H54 (cell line): ENCODE measurements at regions not wholly inside any gene's neighbourhood (a gene's known extent, or its start where the extent isn't known, plus 50 kb on each side); places are given as distances from the start of the nearest gene placed in this dataset.
"Not testable (repeated sequence)": the region's sequence is repeated elsewhere in the genome, so short reads cannot be mapped to it uniquely, and the experiment has no call there.

Source experiments
- DNase-seq: peaks from one replicate; pipeline ENCODE4 v3.0.0; 2011; ENCODE audit warnings: low spot score, mixed read lengths; ENCODE audit not compliant: insufficient read length
- FAIRE-seq: peaks from 3 replicates; lab custom pipeline; 2011; peaks lifted over from hg19 to GRCh38; lab: Jason Lieb, UNC
- POLR2A ChIP-seq: IDR thresholded peaks from 2 replicates; pipeline ENCODE4 v1.6.1; 2011; ENCODE audit warnings: low read depth, mild to moderate bottlenecking, low read length

DNA sequence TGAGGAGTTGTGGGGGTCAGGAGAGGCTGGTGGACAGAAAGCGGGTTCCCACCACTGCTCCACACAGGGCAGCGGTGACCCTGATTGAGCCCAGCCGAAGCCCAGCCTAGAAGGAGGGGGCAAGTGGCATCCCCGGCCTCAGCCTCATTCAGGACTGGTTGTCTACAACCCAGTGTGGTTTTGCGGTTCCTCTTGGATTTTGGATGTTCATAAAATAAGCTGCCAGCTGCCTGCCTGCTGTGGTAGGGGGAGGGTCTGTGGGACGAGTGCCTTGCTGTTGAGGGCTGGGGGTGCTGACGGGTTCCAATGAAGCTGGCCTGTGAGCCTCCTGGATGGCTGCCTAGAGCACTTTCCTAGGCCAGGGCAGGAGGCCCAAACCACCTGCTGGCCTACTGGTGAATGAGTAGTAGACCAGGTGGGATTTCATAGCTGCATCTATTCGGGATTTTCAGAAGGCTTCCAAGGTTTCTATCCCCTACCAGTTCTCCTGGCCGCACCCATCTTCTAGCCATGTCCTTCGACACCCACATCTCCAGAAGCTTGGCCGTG is 102.4 kb downstream of the NDFIP1 start:
- FAIRE-seq = no peak
- DNase-seq = no peak
- TF ChIP-seq POLR2A = no peak

- DNase-seq (no peak), FAIRE-seq (no peak)
- TF ChIP-seq POLR2A = no peak
These were observed 101.4 kb downstream of the NDFIP1 start for GRCh38 chr5:142210011-142210410.

DNA sequence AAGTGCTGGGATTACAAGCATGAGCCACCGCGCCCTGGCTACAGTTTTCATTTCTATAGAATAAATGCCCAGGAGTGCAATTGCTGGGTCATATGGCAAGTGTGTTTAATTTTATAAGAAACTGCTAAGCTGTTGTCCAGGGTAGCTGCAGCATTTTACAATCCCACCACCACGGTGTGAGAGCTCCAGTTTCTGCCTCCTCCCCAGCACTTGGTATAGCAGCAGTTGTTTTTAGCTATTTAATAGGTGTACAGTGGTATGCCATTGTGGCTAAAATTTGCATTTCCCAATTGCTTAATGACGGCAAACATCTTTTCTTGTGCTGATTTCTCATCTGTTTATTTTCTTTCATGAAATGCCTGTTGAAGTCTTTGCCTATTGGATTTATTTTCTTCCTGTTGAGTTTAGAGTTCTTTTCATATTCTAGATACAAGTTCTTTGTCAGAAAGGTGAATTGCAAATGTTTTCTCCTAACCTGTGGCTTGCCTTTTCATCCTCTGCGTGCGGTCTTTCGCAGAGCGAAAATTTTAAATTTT is 100.3 kb downstream of the NDFIP1 start:
- FAIRE-seq (no peak), DNase-seq (no peak)
- no peak for TF ChIP-seq POLR2A

- DNase-seq, FAIRE-seq: not testable (repeated sequence)
These were observed 99.7 kb downstream of the NDFIP1 start for GRCh38 chr5:142208244-142208643.

DNA sequence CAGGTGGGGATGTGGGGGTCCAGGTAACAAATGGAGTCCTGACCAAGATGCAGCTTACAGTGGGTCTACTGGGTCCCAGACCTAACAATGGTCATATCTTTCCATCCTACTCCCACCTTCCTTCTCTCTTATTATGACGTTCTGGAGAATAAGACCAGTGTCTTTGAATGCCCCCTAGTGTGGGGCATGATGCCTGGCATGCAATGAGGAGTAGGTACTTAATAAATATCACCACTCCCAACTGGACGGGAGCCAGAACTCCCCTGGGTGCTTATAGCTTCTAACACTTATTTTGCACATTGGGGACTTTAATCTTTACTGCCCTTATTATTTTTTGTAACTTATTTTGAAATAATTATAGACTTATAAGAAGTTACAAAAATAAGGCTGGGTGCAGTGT is 98.2 kb downstream of the NDFIP1 start:
- DNase-seq = no peak
- FAIRE-seq = no peak
- no peak for TF ChIP-seq POLR2A

DNA sequence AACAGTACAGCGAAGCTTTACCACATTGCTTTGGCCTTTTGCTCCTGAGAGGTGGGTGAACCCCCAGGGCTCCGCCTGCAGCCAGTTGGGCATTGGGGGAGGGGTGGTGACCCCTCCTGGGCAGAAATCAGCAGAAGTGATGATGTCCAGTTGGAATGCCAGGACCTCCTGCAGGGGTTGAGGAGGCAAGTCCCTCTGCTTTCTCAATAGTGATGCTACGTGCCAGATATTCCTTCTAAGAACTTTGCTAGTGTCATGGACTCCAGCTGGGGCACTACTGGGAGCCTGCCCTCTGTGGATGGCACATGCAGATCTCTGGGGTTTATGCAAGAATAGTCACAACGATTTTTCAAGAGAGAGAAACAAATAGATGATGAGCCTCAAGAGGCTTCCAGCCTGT is 95.6 kb downstream of the NDFIP1 start:
- TF ChIP-seq POLR2A = no peak
- FAIRE-seq (no peak), DNase-seq (no peak)
